Suppressor macrophage treated with lipopolysaccharide for 1 hour (primary cell): ENCODE measurements at regions not wholly inside any gene's neighbourhood (a gene's known extent, or its start where the extent isn't known, plus 50 kb on each side); places are given as distances from the start of the nearest gene placed in this dataset.
"Not testable (repeated sequence)": the region's sequence is repeated elsewhere in the genome, so short reads cannot be mapped to it uniquely, and the experiment has no call there.

Experiments used
- DNase-seq, 3 donors: peaks; one replicate each; pipeline ENCODE4 v3.0.0-alpha.2; 2020 to 2022

DNA sequence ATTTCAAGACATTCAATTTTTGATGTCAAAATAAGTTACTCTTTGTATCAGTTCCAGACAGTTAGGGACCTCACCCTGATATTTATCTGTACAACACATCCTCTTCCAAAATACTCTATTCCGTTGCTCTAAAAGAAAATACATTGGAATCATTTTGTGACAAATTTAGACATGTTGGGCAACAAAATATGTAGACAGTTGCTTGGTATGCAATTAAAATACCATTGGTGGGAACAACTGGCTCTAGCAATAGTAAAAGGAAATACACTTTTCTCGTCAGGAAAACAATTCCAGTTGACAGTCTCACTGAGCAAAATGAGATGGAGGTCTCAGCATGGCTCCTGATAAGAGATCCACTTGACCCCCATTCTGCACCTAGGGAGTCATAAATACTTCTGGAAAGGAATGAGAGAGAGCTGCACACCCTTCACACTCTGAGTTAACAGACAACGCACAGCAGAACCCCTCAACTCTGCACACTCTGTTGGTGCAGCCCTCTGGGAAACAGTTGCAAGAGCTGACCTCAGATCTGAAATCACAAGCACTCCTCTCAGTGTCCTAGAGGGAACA is 171.3 kb upstream of the NT5E start:
- DNase-seq: no peak

- DNase-seq: not testable (repeated sequence)
Observed at GRCh38 chr6:85276026-85276425, 173.9 kb upstream of the NT5E start.

- no peak for DNase-seq
Observed at GRCh38 chr6:85275338-85275985, 174.4 kb upstream of the NT5E start.

DNA sequence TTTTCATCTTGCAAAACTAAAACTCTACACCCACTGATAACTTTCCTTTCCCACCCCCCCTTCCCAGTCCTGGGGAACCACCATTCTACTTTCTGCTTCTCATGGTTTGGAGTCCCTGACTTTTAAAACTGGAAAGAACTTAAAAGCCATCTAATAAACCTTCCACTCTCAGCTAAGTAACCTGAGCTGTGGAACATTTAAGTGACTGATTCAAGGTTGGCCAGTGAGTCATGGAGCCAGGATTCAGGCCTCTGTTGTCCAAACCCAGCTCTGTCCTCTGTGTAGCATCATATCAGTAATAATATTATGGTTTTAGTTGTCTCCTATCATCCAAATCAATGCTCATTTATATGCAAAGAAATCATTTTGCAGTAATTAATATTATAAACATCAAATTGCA is 176.0 kb upstream of the NT5E start:
- DNase-seq: no peak

- DNase-seq: no peak
Observed at GRCh38 chr6:85273046-85273445, 176.8 kb upstream of the NT5E start.

- DNase-seq: no peak
Observed at GRCh38 chr6:85272592-85272991, 177.3 kb upstream of the NT5E start.

GRCh38 chr6:85262621-85263020 is 187.3 kb upstream of the NT5E start:
- DNase-seq: no peak

DNA sequence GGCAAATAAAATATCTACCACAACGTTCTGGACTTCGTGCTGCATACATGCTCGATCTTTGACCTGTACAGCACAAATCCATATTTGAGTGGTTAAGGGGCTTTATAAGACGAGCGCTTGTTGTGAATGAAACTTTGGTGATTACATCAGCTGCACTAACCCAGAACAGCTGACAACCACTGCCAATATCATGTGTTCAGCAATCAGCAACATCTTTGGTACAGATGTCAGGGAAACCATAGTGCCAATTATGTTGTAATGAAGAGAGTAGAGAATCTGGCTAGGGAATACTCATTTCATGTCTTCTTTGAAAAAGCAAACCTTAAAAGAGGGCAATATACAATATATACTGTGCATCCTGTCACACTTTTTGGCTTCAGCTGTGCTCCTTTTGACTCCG is 188.6 kb upstream of the NT5E start:
- no peak for DNase-seq

GRCh38 chr6:85255661-85256060 is 194.2 kb upstream of the NT5E start:
- DNase-seq: no peak

GRCh38 chr6:85252552-85252951 is 197.3 kb upstream of the NT5E start:
- no peak for DNase-seq

DNA sequence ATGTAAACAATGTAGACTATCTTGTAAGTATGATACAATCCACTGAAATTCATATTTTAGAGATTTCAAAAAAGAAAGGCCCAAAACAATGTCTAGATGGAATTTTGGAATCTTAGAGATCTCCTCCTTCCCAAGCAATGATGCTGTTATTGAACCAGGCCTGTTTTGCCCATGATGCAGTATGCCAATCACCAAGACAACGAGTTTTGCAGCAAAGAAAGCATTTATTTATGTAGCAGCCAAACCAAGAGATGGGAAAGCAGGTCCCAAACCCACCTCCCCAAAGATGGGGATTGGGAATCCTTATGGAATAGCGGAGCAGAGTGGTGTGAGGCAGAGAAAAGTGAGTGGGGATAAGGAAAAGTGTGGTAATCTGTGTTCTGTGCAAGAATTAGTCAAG is 197.8 kb upstream of the NT5E start:
- no peak for DNase-seq

DNA sequence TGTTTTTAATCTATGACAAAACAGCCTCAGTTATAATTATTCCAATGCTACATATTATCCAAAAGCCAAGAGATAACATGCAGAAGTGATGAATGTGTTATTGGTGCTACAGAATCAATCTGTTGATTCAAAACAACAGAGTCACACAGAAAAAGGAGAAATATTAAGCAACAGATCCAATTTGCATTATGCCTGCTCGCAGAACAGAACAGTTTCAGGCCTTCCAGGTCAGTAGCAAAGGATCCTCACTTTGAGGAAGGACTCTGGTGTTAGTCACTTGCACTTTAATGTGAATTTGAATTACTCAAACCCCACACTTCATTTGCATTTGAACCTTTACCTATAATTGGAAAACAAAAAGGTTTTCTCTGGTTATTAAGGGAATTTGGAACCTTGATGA is 198.6 kb upstream of the NT5E start:
- DNase-seq: no peak

GRCh38 chr6:85250586-85251220 is 199.2 kb upstream of the NT5E start:
- DNase-seq: no peak

DNA sequence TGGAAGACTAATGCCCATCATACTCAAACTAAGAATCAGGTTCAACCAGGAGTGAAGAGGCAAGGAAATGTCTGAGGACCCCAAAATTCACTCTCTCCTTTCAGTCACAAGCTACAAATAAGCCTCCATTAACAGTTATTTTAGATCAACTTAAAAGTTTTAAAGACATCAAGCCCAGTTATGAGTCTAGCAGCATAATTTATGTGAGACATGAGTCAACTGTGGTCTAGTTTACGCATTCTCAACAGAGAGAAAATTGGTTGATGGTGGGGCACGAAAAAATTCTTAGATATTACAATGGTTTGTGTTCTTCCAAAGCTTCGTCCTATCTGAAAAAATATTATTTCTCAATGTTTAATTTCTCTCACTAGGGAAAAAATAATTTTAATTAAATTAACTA is 204.9 kb upstream of the NT5E start:
- DNase-seq: no peak

GRCh38 chr6:85241498-85242052 is 208.3 kb upstream of the NT5E start:
- no peak for DNase-seq

DNA sequence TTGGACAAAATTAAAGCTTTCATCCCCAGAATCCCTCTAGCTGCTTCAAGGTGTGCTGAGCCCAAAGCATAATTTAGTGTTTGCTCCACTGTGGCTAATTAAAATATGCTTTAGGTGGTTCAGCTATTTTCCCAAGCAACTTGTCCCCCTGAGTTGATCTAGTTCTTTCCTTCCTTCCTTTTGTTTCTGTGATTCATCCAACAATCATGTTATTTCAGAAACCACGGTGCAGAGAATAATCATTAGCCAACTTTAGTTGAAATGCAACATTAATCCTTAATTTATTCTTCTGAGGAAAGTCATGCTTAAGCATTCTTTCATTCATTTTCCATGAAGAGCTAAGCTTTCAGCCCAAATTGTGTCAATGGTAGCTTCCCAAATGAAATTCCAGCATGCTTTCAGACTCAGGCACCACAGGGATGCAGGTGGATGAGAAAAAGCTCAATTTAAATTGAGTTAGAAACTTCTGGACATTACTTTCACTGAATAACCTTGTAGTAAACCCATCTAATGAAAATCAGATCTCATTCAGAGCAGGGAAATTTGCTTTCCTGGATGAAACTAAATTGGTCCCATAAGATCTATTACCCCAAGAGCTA is 209.0 kb upstream of the NT5E start:
- no peak for DNase-seq

DNA sequence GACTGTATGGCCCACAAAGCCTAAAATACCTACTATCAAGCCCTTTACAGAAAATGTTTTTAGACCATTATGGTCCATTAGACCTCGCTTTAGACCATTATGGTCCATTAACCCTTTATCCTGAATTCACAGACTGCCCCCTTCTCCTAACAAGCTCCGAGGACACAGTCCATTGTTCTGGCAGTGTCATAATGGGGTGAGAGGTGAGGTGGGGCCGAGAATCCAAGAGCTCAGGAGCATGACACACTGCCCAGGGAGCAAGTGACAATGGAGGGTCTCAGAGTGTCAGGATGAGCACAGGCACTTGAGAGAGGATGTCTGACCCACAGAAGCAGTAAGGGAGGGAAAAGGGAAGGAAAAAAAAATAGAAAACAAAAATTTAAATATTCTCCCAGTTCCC is 212.4 kb upstream of the NT5E start:
- DNase-seq: no peak

DNA sequence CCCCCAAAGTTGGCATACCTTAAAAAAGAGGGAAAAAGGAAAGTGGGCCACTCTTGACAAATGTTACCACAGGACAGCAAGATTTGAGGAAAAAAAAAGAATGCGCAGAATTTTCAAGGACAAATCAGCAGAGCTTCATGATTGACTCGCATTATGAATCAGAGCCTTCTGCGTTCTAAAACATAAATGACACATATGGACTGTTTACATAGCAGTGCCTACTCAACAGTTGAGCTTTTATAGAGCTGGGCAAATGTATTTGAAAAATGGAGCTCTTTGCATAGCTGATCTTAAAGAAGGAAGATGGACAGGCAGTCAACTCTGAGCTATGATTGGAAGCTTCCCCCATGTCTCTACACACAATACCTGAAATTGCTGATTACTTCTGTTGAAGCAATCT is 213.2 kb upstream of the NT5E start:
- no peak for DNase-seq

DNA sequence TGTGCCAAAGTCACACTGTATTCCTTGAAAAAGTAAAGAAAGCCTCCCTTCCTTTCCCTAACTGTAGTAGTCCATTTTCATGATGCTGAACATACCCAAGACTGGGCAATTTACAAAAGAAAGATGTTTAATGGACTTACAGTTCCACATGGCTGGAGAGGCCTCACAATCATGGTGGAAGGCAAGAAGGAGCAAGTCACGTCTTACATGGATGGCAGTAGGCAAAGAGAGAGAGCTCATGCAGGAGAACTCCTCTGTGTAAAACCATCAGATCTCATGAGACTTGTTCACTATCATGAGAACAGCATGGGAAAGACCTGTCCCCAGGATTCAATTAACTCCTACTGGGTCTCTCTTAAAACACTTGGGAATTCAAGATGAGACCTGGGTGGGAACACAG is 222.5 kb upstream of the NT5E start:
- not testable (repeated sequence) for DNase-seq

DNA sequence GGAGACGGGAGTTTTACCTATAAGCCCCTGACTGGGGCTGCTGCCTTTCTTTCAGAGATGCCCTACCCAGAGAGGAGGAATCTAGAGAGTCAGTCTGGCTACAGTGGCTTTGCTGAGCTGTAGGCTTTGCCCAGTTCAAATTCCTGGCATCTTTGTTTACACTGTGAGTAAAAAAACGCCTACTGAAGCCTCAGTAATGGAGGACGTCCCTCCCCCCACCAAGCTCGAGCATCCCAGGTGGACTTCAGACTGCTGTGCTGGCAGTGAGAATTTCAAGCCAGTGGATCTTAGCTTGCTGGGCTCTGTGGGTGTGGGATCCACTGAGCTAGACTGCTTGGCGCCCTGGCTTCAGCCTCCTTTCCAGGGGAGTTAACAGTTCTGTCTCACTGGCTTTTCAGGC is 237.1 kb upstream of the NT5E start:
- not testable (repeated sequence) for DNase-seq

DNA sequence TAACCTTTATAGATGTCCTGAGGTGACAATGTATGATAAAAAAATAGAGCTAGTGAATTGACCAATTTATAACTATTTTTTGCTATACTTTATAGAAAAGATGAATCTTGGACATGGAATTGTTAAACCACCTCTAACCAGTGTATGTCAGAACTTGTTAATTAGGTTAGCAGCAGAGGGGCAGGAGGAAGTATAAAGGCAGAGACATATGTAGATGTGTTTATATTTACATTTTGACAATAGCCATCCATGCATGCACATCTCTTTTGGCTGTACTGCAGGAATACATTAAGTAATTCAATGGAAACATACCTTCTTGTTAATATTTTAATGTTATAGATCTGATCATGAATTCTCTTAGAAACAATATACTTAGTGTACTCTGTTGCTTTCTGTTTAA is 254.6 kb upstream of the NT5E start:
- no peak for DNase-seq

DNA sequence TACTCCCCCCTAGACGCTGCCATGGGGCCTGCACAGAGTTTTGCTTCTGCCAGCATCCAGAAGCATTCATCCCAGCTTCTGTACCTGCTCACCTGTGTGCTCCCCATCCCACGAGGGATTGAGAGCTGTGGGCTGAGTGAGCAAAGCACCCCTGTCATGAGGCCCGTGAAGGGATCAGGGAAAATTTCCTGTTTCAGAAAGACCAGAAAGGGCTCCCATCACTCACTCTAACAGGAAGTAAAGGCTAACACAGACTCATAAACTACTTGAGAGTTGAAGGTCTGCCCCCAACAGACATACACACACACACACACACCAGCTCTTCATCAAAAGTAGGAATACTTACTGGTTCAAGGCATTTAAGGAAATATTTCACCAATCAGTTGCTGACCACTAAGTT is 256.5 kb upstream of the NT5E start:
- no peak for DNase-seq

GRCh38 chr6:85192596-85192995 is 257.3 kb upstream of the NT5E start:
- DNase-seq: no peak

- DNase-seq: no peak
Observed at GRCh38 chr6:85192186-85192585, 257.7 kb upstream of the NT5E start.
